Uterus (tissue), 3 donors: ENCODE measurements at regions not wholly inside any gene's neighbourhood (a gene's known extent, or its start where the extent isn't known, plus 50 kb on each side); places are given as distances from the start of the nearest gene placed in this dataset.

ENCODE experiments used
- DNase-seq, 2 donors: peaks; one replicate each; pipeline ENCODE4 v3.0.0-alpha.2; 2019 to 2020
- H3K27ac ChIP-seq, 2 donors: fragments of 200-600 bp; sonication (generic); 1 replicate in 1 of 2; 2 replicates in 1 of 2; pipeline ENCODE4 v1.5.1; 2016 to 2018
- H3K27me3 ChIP-seq, 2 donors: fragments of 200-600 bp; sonication (generic); one replicate each; pipeline ENCODE4 v1.5.1; 2018 to 2019; ENCODE audit warnings: control low read depth in 1 of 2
- H3K36me3 ChIP-seq, 2 donors: fragments of 200-600 bp; sonication (generic); one replicate each; pipeline ENCODE4 v1.5.1; 2019; ENCODE audit warnings: control low read depth in 1 of 2
- H3K4me1 ChIP-seq, 2 donors: fragments of 200-600 bp; sonication (generic); one replicate each; pipeline ENCODE4 v1.5.1; 2018 to 2019; ENCODE audit warnings: control low read depth in 1 of 2
- H3K4me3 ChIP-seq, 2 donors: fragments of 200-600 bp; sonication (generic); 1 replicate in 1 of 2; 2 replicates in 1 of 2; pipeline ENCODE4 v1.5.1; 2018 to 2019; ENCODE audit warnings: mild to moderate bottlenecking in 1 of 2
- H3K9me3 ChIP-seq, 2 donors: fragments of 200-600 bp; sonication (generic); one replicate each; pipeline ENCODE4 v1.5.1; 2019; ENCODE audit warnings: control low read depth in 1 of 2
- CTCF ChIP-seq, 4 experiments: fragments of 200-600 bp in 2 of 4; fragments of 450-650 bp in 2 of 4; sonication (generic) in 2 of 4; IDR thresholded peaks; one replicate each; pipeline ENCODE4 v1.5.1; 2016 to 2019; ENCODE audit warnings: antibody characterized with exemption in 4 of 4, mild to moderate bottlenecking in 2 of 4, moderate library complexity in 1 of 4
- POLR2A ChIP-seq, 2 donors: fragments of 450-650 bp; IDR thresholded peaks; one replicate each; pipeline ENCODE4 v1.6.1; 2016; ENCODE audit warnings: antibody characterized with exemption in 2 of 2, mild to moderate bottlenecking in 1 of 2, moderate library complexity in 1 of 2
- intact Hi-C: fragments of 100-400 bp; cut with DNase I; formaldehyde crosslinking; loops from one replicate; pipeline ENCODE4 v1.15.1; 2023; ENCODE audit warnings: low total_unique reads
- donor health status: DM: yes; HTN: yes; CAD: no.

GRCh38 chr6:147930745-147931144 lies 411.9 kb upstream of the SASH1 start:
- no peak for DNase-seq
- intact Hi-C loops: no loop called here
- no peaks in the 10 kb centered on the region for H3K4me1 ChIP-seq
- H3K36me3 ChIP-seq: no peaks in the 10 kb centered on the region
- no peaks in the 10 kb centered on the region for H3K27me3 ChIP-seq
- no peak overlapping the region for H3K4me3 ChIP-seq
- no peaks in the 10 kb centered on the region for H3K9me3 ChIP-seq
- no peak overlapping the region for H3K27ac ChIP-seq
- no peak for TF ChIP-seq POLR2A (IDR thresholded peaks at IDR 0.05)
- TF ChIP-seq CTCF (IDR thresholded peaks at IDR 0.05): no peak

- Histone ChIP-seq H3K27ac (no peak overlapping the region), H3K4me1 (no peaks in the 10 kb centered on the region), H3K27me3 (no peaks in the 10 kb centered on the region), H3K36me3 (no peaks in the 10 kb centered on the region), H3K4me3 (no peak overlapping the region), H3K9me3 (no peaks in the 10 kb centered on the region)
- TF ChIP-seq POLR2A (IDR thresholded peaks at IDR 0.05) (no peak), CTCF (IDR thresholded peaks at IDR 0.05) (no peak)
- no peak for DNase-seq
- intact Hi-C loops: no loop called here
Measured at GRCh38 chr6:147933224-147933623, 409.4 kb upstream of the SASH1 start.

DNA sequence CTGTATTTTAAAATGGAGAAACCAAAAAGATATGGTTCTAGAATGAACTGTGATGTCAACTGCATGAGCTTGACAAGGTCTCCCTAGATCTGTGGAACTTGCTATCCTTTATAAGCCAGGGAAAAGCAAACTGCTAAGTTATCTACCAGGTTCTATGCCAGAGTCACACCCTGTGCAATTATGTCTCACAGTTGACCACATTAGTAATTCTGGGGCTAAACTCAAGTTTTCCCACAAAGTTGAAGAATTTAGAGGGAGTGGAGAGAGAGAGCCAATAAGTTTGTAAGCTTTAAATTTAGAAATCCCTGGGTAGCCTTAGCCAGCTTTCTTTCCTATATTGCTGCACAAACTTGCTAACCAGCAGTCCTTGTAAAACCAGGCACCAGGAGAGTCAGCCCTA lies 407.0 kb upstream of the SASH1 start:
- TF ChIP-seq POLR2A (IDR thresholded peaks at IDR 0.05) (no peak), CTCF (IDR thresholded peaks at IDR 0.05) (no peak)
- no peak overlapping the region for H3K4me3 ChIP-seq
- intact Hi-C loops: no loop called here
- DNase-seq: no peak
- H3K27me3 ChIP-seq: no peaks in the 10 kb centered on the region
- no peaks in the 10 kb centered on the region for H3K9me3 ChIP-seq
- no peak overlapping the region for H3K27ac ChIP-seq
- no peaks in the 10 kb centered on the region for H3K4me1 ChIP-seq
- no peaks in the 10 kb centered on the region for H3K36me3 ChIP-seq

GRCh38 chr6:147936703-147937470 lies 405.8 kb upstream of the SASH1 start:
- DNase-seq: no peak
- Histone ChIP-seq H3K27me3 (no peaks in the 10 kb centered on the region), H3K36me3 (no peaks in the 10 kb centered on the region), H3K4me3 (no peak overlapping the region), H3K4me1 (no peaks in the 10 kb centered on the region), H3K27ac (no peak overlapping the region), H3K9me3 (no peaks in the 10 kb centered on the region)
- intact Hi-C loops: no loop called here
- TF ChIP-seq CTCF (IDR thresholded peaks at IDR 0.05) (no peak), POLR2A (IDR thresholded peaks at IDR 0.05) (no peak)

DNA sequence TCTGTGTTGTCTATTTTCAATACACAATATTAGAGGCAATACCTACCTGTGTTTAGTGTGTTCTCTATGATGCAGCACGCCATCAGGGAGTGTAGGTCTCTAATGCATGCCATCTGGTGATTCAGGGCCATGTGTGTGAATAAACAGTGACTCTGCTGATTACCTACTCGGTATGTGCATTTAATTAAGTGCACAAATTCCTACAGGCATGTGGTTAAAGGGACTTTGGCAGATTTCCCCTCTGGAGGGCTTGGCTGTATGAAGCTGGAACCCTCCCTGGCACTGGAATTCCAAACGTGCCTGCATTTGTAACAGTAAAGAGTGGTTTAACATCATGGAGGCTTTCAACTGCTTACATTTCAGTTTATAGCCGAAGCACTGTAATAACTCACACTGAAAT lies 401.5 kb upstream of the SASH1 start:
- TF ChIP-seq POLR2A (IDR thresholded peaks at IDR 0.05) (no peak), CTCF (IDR thresholded peaks at IDR 0.05) (no peak)
- intact Hi-C loops: no loop called here
- Histone ChIP-seq H3K9me3 (no peaks in the 10 kb centered on the region), H3K27ac (no peak overlapping the region), H3K4me3 (no peak overlapping the region), H3K27me3 (no peaks in the 10 kb centered on the region), H3K4me1 (no peaks in the 10 kb centered on the region), H3K36me3 (no peaks in the 10 kb centered on the region)
- DNase-seq: no peak
